ENCODE measurements at regions not wholly inside any gene's neighbourhood (a gene's known extent, or its start where the extent isn't known, plus 50 kb on each side); places are given as distances from the start of the nearest gene placed in this dataset.
"Not testable (repeated sequence)": the region's sequence is repeated elsewhere in the genome, so short reads cannot be mapped to it uniquely, and the experiment has no call there.

- TF ChIP-seq ZNF274 (IDR thresholded peaks at IDR 0.05; ENCODE audit: low read depth, low read length); YY1 (IDR thresholded peaks at IDR 0.05; ENCODE audit: insufficient read depth, insufficient read length); SUZ12 (IDR thresholded peaks at IDR 0.05; ENCODE audit: extremely low read depth, insufficient read depth, insufficient read length): not testable (repeated sequence)
Measured at GRCh38 chr2:89830341-89831218, 1139.1 kb downstream of the RPIA start.

Measured in NT2/D1 (cell line).